NB4 (cell line): ENCODE measurements at regions not wholly inside any gene's neighbourhood (a gene's known extent, or its start where the extent isn't known, plus 50 kb on each side); places are given as distances from the start of the nearest gene placed in this dataset.
"Not testable (repeated sequence)": the region's sequence is repeated elsewhere in the genome, so short reads cannot be mapped to it uniquely, and the experiment has no call there.

Experiments
- CTCF ChIP-seq: IDR thresholded peaks from one replicate; pipeline ENCODE4 v1.5.1; 2012; ENCODE audit warnings: low read depth, low read length
- MAX ChIP-seq: IDR thresholded peaks from 2 replicates; pipeline ENCODE4 v1.6.1; 2011; ENCODE audit warnings: low read depth, low read length
- POLR2A ChIP-seq: IDR thresholded peaks from 2 replicates; pipeline ENCODE4 v1.6.1; 2011; ENCODE audit warnings: mild to moderate bottlenecking; ENCODE audit not compliant: insufficient read length; ENCODE audit errors: extremely low read depth

- not testable (repeated sequence) for TF ChIP-seq CTCF, POLR2A, MAX
Observed at GRCh38 chr1:109839276-109839675, 71.4 kb upstream of the CSF1 start.
